H1 (cell line): ENCODE measurements at regions not wholly inside any gene's neighbourhood (a gene's known extent, or its start where the extent isn't known, plus 50 kb on each side); places are given as distances from the start of the nearest gene placed in this dataset.

ENCODE experiments used
- CTCF ChIA-PET: fragments of 300-600 bp; sonication (Branson Sonifier 250); formaldehyde crosslinking; loops from one replicate; lab custom pipeline; 2021; ENCODE audit not compliant: partially characterized antibody; lab: Charles Lee
- POLR2A ChIA-PET: fragments of 300-600 bp; sonication (Branson Sonifier 250); formaldehyde crosslinking; loops from one replicate; lab custom pipeline; 2021; ENCODE audit warnings: inconsistent platforms; ENCODE audit not compliant: partially characterized antibody; lab: Charles Lee
- DNase-seq, 2 experiments: peaks; one replicate each; pipeline versions ENCODE4 v3.0.0 to v3.0.0-alpha.2; 2010 to 2022; ENCODE audit warnings: low spot score in 2 of 2, low read depth in 1 of 2, mixed read lengths in 1 of 2
- FAIRE-seq: peaks from 2 replicates; lab custom pipeline; 2011; peaks lifted over from hg19 to GRCh38; lab: Jason Lieb, UNC
- H2AFZ ChIP-seq: 2 replicates; pipeline ENCODE4 v1.8.1; 2012; ENCODE audit warnings: low read length, inconsistent platforms
- H2AK5ac ChIP-seq: 2 replicates; pipeline ENCODE4 v1.6.1; 2013; ENCODE audit warnings: low read depth, low read length
- H2BK120ac ChIP-seq: replicated peaks from 2 replicates; pipeline ENCODE3; 2013; ENCODE audit warnings: low read depth, low read length, inconsistent platforms
- H2BK12ac ChIP-seq: 2 replicates; pipeline ENCODE4 v1.6.1; 2013; ENCODE audit warnings: low read depth, low read length
- H2BK15ac ChIP-seq: 2 replicates; pipeline ENCODE4 v1.6.1; 2013; ENCODE audit warnings: low read length
- H2BK20ac ChIP-seq: 2 replicates; pipeline ENCODE4 v1.6.1; 2013; ENCODE audit warnings: low read length
- H2BK5ac ChIP-seq: 2 replicates; pipeline ENCODE4 v1.6.1; 2013; ENCODE audit warnings: low read depth, low read length
- H3K14ac ChIP-seq: 2 replicates; pipeline ENCODE4 v1.6.1; 2013; ENCODE audit warnings: inconsistent platforms; ENCODE audit not compliant: insufficient read length
- H3K18ac ChIP-seq: 2 replicates; pipeline ENCODE4 v1.6.1; 2013; ENCODE audit warnings: low read length; ENCODE audit errors: extremely low read depth
- H3K23ac ChIP-seq: 2 replicates; pipeline ENCODE4 v1.6.1; 2013; ENCODE audit warnings: inconsistent platforms; ENCODE audit not compliant: insufficient read length
- H3K23me2 ChIP-seq: 2 replicates; pipeline ENCODE4 v1.6.1; 2013; ENCODE audit warnings: low read depth, low read length
- H3K27ac ChIP-seq: 2 replicates; pipeline ENCODE4 v1.6.1; 2011; ENCODE audit warnings: low read depth, low read length, inconsistent platforms
- H3K27me3 ChIP-seq, 4 experiments: replicated peaks in 1 of 4; 1 replicate in 1 of 4; 2 replicates in 3 of 4; pipeline versions ENCODE4 v1.6.1 to v1.8.1; 2011 to 2013; ENCODE audit warnings: low read length in 3 of 4, mild to moderate bottlenecking in 3 of 4, inconsistent platforms in 2 of 4, mixed read lengths in 2 of 4, moderate library complexity in 1 of 4; ENCODE audit not compliant: control insufficient read depth in 3 of 4, insufficient read depth in 3 of 4; ENCODE audit errors: extremely low read depth in 1 of 4
- H3K36me3 ChIP-seq, 4 experiments: 2 replicates each; pipeline versions ENCODE4 v1.6.1 to v1.8.1; 2011 to 2013; ENCODE audit warnings: mild to moderate bottlenecking in 4 of 4, low read length in 3 of 4, moderate library complexity in 2 of 4, control low read depth in 1 of 4, inconsistent platforms in 1 of 4; ENCODE audit not compliant: insufficient read depth in 4 of 4, control insufficient read depth in 2 of 4
- H3K4ac ChIP-seq: replicated peaks from 2 replicates; pipeline ENCODE3; 2013; ENCODE audit warnings: low read length, low read depth, mixed read lengths, inconsistent platforms; ENCODE audit not compliant: insufficient read length
- H3K4me1 ChIP-seq, 4 experiments: replicated peaks in 1 of 4; 1 replicate in 1 of 4; 2 replicates in 3 of 4; pipeline versions ENCODE4 v1.6.1 to v1.8.1; 2011 to 2013; ENCODE audit warnings: low read length in 3 of 4, inconsistent platforms in 2 of 4, mixed read lengths in 1 of 4; ENCODE audit not compliant: insufficient read depth in 4 of 4, control insufficient read depth in 3 of 4
- H3K4me2 ChIP-seq, 2 experiments: 2 replicates each; pipeline versions ENCODE4 v1.6.1 to v1.8.1; 2011 to 2013; ENCODE audit warnings: low read depth in 2 of 2, low read length in 2 of 2, control low read depth in 1 of 2, inconsistent platforms in 1 of 2, mild to moderate bottlenecking in 1 of 2; ENCODE audit not compliant: insufficient read depth in 1 of 2
- H3K4me3 ChIP-seq, 4 experiments: fragments of 200-600, 300-600 bp in 1 of 4; sonication (generic), shearing (Covaris generic), sonication (Bioruptor Twin) in 1 of 4; 2 replicates each; pipeline versions ENCODE4 v1.5.1 to v1.8.1; 2011 to 2016; ENCODE audit warnings: low read length in 4 of 4, low read depth in 3 of 4, control low read depth in 2 of 4, inconsistent platforms in 2 of 4, mild to moderate bottlenecking in 2 of 4, mixed read lengths in 1 of 4, moderate library complexity in 1 of 4; ENCODE audit not compliant: insufficient read depth in 2 of 4; ENCODE audit errors: extremely low read depth in 1 of 4
- H3K56ac ChIP-seq: replicated peaks from 2 replicates; pipeline ENCODE3; 2013; ENCODE audit warnings: low read depth, mild to moderate bottlenecking, mixed read lengths, low read length, inconsistent platforms; ENCODE audit not compliant: insufficient read length
- H3K79me1 ChIP-seq: 2 replicates; pipeline ENCODE4 v1.6.1; 2013; ENCODE audit warnings: low read depth, low read length, control low read depth
- H3K79me2 ChIP-seq, 2 experiments: 2 replicates each; pipeline versions ENCODE4 v1.6.1 to v1.8.1; 2012 to 2013; ENCODE audit warnings: low read length in 2 of 2, mild to moderate bottlenecking in 2 of 2, inconsistent platforms in 1 of 2; ENCODE audit not compliant: insufficient read depth in 2 of 2, control insufficient read depth in 1 of 2
- H3K9ac ChIP-seq, 4 experiments: replicated peaks in 1 of 4; 1 replicate in 1 of 4; 2 replicates in 3 of 4; pipeline versions ENCODE4 v1.6.1 to v1.8.1; 2011 to 2013; ENCODE audit warnings: low read depth in 3 of 4, low read length in 3 of 4, control low read depth in 2 of 4, mild to moderate bottlenecking in 2 of 4, moderate library complexity in 2 of 4, inconsistent platforms in 1 of 4; ENCODE audit errors: extremely low read depth in 1 of 4
- H3K9me3 ChIP-seq, 2 experiments: 2 replicates each; pipeline versions ENCODE4 v1.6.1 to v1.8.1; 2012 to 2013; ENCODE audit warnings: mild to moderate bottlenecking in 2 of 2, moderate library complexity in 2 of 2, control low read depth in 1 of 2, inconsistent platforms in 1 of 2, low read depth in 1 of 2, low read length in 1 of 2, mixed read lengths in 1 of 2; ENCODE audit not compliant: insufficient read depth in 2 of 2
- H4K20me1 ChIP-seq, 2 experiments: replicated peaks in 1 of 2; 2 replicates each; pipeline versions ENCODE3 to v1.8.1; 2011 to 2013; ENCODE audit warnings: inconsistent platforms in 2 of 2, low read length in 2 of 2, mild to moderate bottlenecking in 1 of 2; ENCODE audit not compliant: insufficient read depth in 2 of 2, control insufficient read depth in 1 of 2
- H4K5ac ChIP-seq: 2 replicates; pipeline ENCODE4 v1.6.1; 2013; ENCODE audit warnings: low read length, low read depth, mixed read lengths, inconsistent platforms; ENCODE audit not compliant: insufficient read length
- H4K8ac ChIP-seq: 2 replicates; pipeline ENCODE4 v1.8.0; 2013; ENCODE audit warnings: mild to moderate bottlenecking, moderate library complexity, low read length, inconsistent platforms; ENCODE audit not compliant: insufficient read depth; ENCODE audit errors: extremely low read depth
- H4K91ac ChIP-seq: replicated peaks from 2 replicates; pipeline ENCODE3; 2013; ENCODE audit warnings: low read length, mixed read lengths, inconsistent platforms; ENCODE audit not compliant: insufficient read length
- ATF2 ChIP-seq: IDR thresholded peaks from 2 replicates; pipeline ENCODE4 v1.6.1; 2012; ENCODE audit warnings: low read length, inconsistent platforms
- EP300 ChIP-seq, 2 experiments: IDR thresholded peaks; 1 replicate in 1 of 2; 2 replicates in 1 of 2; pipeline ENCODE4 v1.6.1; 2011 to 2012; ENCODE audit warnings: low read depth in 2 of 2, low read length in 2 of 2, mild to moderate bottlenecking in 2 of 2, borderline replicate concordance in 1 of 2, inconsistent platforms in 1 of 2, moderate library complexity in 1 of 2
- FOSL1 ChIP-seq: IDR thresholded peaks from 2 replicates; pipeline ENCODE4 v1.6.1; 2011; ENCODE audit warnings: mild to moderate bottlenecking, low read depth, low read length, moderate library complexity; ENCODE audit not compliant: insufficient read depth
- NANOG ChIP-seq: IDR thresholded peaks from 2 replicates; pipeline ENCODE4 v1.6.1; 2011; ENCODE audit warnings: low read length, low read depth, mild to moderate bottlenecking, inconsistent platforms; ENCODE audit not compliant: insufficient read depth, poor library complexity, severe bottlenecking
- PHF8 ChIP-seq: fragments of 200-600 bp; sonication (generic); conservative IDR thresholded peaks from 2 replicates; pipeline ENCODE4 v1.7.1; 2012; ENCODE audit warnings: low read depth, mild to moderate bottlenecking, inconsistent platforms, low read length, moderate library complexity
- POLR2A ChIP-seq, 2 experiments: IDR thresholded peaks; 1 replicate in 1 of 2; 2 replicates in 1 of 2; pipeline ENCODE4 v1.6.1; 2011; ENCODE audit warnings: low read depth in 2 of 2, low read length in 2 of 2, mild to moderate bottlenecking in 2 of 2; ENCODE audit errors: control extremely low read depth in 1 of 2
- TAF7 ChIP-seq: optimal IDR thresholded peaks from 2 replicates; pipeline ENCODE3; 2011; ENCODE audit warnings: low read depth, mild to moderate bottlenecking, inconsistent platforms, low read length, moderate library complexity, borderline replicate concordance
- TEAD4 ChIP-seq: IDR thresholded peaks from 2 replicates; pipeline ENCODE4 v1.6.1; 2012; ENCODE audit warnings: low read depth, low read length, inconsistent platforms, mixed read lengths
- WGBS, 2 experiments: shearing (Covaris generic) in 1 of 2; methylation state at CpG; one replicate each; pipeline versions ENCODE4 v1.1.6 to v1.1.7; 2013 to 2015; ENCODE audit warnings: low lambda C conversion rate in 2 of 2, mixed read lengths in 2 of 2, inconsistent platforms in 1 of 2, low coverage in 1 of 2, missing lambda C conversion rate in 1 of 2; ENCODE audit not compliant: insufficient replicate concordance in 2 of 2, insufficient coverage in 1 of 2, insufficient read length in 1 of 2; ENCODE audit errors: extremely low coverage in 1 of 2, missing lambda C conversion rate in 1 of 2; 5-methylcytosine and 5-hydroxymethylcytosine counted together

- FAIRE-seq (no peak), DNase-seq (no peak)
- no peaks in the 10 kb centered on the region for H3K79me1 ChIP-seq
- ChIA-PET POLR2A (no interaction called here), CTCF (no interaction called here)
- H3K4me3 ChIP-seq, result no peak overlapping the region
- no peak overlapping the region for H3K27ac ChIP-seq
- H4K20me1 ChIP-seq, result peaks cover 0 to 2% of the 10 kb centered on the region in 2 experiments
- H4K5ac ChIP-seq, result no peak overlapping the region
- no peak for TF ChIP-seq FOSL1
- peak; percentile 34; the same call in 1 of the 2 replicates for TF ChIP-seq TEAD4
- TF ChIP-seq EP300 (IDR thresholded peaks at IDR 0.05; ENCODE audit: borderline replicate concordance in 1 of 2, low read depth in 2 of 2, low read length in 2 of 2), result no peak
- no peak for TF ChIP-seq ATF2
- TF ChIP-seq POLR2A (IDR thresholded peaks at IDR 0.05; ENCODE audit: control extremely low read depth in 1 of 2, low read depth in 2 of 2, low read length in 2 of 2), result no peak
- TF ChIP-seq PHF8, result no peak
- TF ChIP-seq TAF7, result no peak
- TF ChIP-seq NANOG, result no peak
- H3K9ac ChIP-seq, result no peak overlapping the region
- no peak overlapping the region for H2BK5ac ChIP-seq
- no peak overlapping the region for H3K4ac ChIP-seq
- H3K23me2 ChIP-seq, result peaks cover 5% of the 10 kb centered on the region; the same call in 1 of the 2 replicates
- H4K91ac ChIP-seq, result no peak overlapping the region
- no peaks in the 10 kb centered on the region for H3K27me3 ChIP-seq
- H2BK12ac ChIP-seq, result no peak overlapping the region
- no peak overlapping the region for H3K23ac ChIP-seq
- no peaks in the 10 kb centered on the region; a peak in 1 of 4 replicates for H3K79me2 ChIP-seq
- H2AK5ac ChIP-seq, result no peak overlapping the region
- H2BK120ac ChIP-seq, result no peak overlapping the region
- H3K4me1 ChIP-seq, result no peaks in the 10 kb centered on the region
- 94% methylated on average over 8 of the region's 8 CpGs; no CpG with 5 or more reads in 1 of the 2 experiments for WGBS, 2 experiments
- no peak overlapping the region for H2BK20ac ChIP-seq
- H2AFZ ChIP-seq, result no peak overlapping the region
- no peak overlapping the region for H3K14ac ChIP-seq
- H3K9me3 ChIP-seq, result no peaks in the 10 kb centered on the region
- no peaks in the 10 kb centered on the region for H3K36me3 ChIP-seq
- no peak overlapping the region for H2BK15ac ChIP-seq
- no peak overlapping the region for H3K4me2 ChIP-seq
- H4K8ac ChIP-seq, result no peak overlapping the region
- H3K18ac ChIP-seq, result no peak overlapping the region
- no peak overlapping the region for H3K56ac ChIP-seq
Measured at GRCh38 chr6:1065986-1066385, 245.9 kb upstream of the FOXQ1 start.
